GM19328 (cell line): ENCODE measurements at regions not wholly inside any gene's neighbourhood (a gene's known extent, or its start where the extent isn't known, plus 50 kb on each side); places are given as distances from the start of the nearest gene placed in this dataset.

Source experiments
- ATAC-seq: cut with Tn5 transposase; IDR thresholded peaks from one replicate; pipeline ENCODE4 v1.9.1; 2021; ENCODE audit warnings: mild to moderate bottlenecking, moderate library complexity; ENCODE audit not compliant: unreplicated experiment

GRCh38 chr6:12420626-12421025, 130.5 kb downstream of the EDN1 start:
- ATAC-seq, result no peak

- no peak for ATAC-seq
These were observed 131.4 kb downstream of the EDN1 start for GRCh38 chr6:12421596-12421995.

- ATAC-seq, result no peak
These were observed 132.7 kb downstream of the EDN1 start for GRCh38 chr6:12422848-12423247.

DNA sequence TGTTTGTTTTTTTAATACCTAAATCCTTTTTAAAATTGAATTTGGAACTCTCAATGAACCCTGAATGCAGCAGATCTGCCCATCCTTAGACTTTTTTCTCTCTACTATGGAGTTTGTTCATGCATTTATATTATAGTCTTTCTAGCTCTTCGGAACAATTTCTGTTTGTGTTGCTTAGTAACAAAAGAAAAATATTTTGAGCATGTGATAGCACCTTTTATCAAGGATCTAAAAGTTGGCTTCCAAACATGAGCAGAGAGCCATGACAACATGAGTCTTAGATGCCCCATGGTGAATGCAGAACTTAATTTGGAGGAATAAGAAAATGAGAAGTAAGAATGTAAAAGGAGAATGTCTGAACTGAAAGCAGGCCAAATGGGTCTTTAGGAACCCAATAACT, 133.7 kb downstream of the EDN1 start:
- no peak for ATAC-seq

DNA sequence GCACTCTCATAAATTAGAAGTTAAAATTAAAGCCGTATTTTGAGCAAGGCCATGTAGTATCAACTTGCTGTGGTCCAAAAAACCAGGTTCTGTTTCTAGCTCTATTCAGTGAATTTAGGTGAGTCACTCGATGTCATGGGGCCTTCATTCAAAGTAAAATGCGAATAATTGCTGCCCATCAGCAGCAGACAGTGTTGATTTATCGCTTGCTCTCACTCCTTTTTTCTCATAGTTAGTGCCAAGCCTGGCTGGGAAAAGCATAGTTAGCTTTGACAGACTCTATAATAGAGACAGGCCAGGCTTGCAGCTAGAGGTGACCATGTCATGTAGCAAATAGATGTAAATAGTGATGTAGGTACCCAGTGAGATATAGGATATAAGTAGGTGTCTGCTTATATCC, 136.0 kb downstream of the EDN1 start:
- ATAC-seq, result no peak

- no peak for ATAC-seq
These were observed 140.9 kb downstream of the EDN1 start for GRCh38 chr6:12431023-12431422.

DNA sequence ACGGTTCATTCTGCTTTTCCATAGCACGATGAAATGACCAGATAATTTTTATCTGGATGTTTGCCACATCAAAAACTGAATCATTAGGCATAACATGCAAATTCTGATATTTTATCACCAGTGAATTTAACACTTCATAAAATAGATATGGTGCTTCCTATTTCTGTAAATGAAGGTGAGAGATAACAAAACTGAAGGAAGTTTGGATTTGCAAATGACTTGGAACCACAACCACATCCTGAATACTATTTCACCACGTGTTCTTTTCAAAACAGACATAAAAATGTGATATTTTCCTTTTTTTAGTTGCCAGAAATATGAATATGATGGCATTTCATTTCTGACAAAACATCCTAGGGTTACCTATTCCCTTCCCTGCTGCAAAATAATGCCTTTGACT, 146.1 kb downstream of the EDN1 start:
- no peak for ATAC-seq

- no peak for ATAC-seq
These were observed 146.5 kb downstream of the EDN1 start for GRCh38 chr6:12436683-12437082.

DNA sequence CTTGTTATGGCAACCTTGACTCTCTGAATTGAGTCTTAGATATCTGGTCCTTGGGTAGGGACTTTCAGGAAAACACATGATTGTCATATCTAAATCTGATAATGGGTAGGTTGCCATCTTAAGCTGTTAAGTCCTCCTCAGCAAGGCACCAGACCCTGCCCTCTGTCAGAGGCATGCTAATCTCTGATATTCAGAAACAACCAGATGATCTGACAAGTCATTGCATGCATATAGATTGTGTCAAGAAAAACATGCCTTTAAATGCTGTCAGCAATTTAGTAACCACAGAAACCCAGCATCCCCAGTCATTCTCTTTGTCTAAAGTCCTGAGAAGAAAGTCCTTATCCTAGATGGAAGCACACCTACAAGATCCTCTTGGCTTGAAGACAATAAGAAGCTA, 149.1 kb downstream of the EDN1 start:
- ATAC-seq, result no peak

DNA sequence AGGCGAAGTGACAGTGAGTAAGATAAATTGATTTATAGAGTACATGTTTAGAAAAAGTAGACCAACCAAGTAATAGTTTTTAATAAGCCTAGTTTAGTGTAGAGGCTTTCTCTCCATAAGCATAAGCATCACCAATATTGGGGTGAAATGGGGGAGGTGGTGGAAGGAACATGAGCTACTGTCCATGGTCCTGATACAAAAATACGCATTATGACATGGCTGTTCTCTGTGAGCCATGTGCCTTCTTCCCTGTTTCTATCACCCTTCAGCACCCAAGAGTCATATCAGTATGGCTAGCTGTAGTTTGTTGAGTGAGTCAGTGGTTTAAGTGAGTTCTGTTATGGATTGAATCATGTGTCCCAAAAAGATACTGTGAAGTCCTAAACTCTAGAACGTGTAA, 150.8 kb downstream of the EDN1 start:
- ATAC-seq, result no peak

DNA sequence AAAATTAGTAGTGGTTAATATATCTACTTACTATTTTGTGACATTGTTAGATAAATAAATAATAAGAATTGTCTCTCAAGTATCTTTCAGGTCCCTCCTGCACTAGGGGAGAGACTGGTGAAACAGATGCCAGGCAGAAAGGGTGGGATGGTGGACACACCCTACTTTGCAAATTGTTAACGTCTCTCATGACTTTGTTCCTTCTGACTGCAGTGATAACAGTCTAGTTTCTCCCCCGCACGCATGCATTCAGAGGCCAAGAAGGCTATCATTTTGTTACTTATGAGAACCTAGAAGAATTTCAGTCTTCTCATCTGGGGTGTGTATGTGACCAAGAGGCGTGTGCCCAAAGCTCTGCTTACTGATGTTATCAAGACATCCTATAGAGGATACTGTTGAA, 152.3 kb downstream of the EDN1 start:
- no peak for ATAC-seq

DNA sequence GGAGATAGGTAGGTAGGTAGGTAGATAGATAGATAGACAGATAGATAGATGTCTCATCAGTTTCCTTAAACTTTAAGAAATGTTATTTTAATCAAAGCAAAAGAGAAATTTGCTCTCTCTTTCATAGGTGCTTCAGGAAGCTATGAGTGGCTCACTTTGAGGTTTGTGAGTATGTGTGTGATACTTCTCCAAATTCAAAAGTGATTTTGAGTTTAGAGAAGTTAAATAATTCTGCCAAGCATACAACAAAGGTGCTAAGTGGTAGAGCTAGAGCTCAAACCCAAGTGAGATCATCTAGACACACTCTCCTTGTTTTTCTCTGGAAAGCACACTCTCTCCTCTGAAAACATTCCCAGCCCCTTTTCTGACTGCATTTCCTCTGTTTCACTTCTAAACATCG, 156.2 kb downstream of the EDN1 start:
- ATAC-seq, result no peak

- ATAC-seq, result no peak
These were observed 159.3 kb downstream of the EDN1 start for GRCh38 chr6:12449447-12449846.

DNA sequence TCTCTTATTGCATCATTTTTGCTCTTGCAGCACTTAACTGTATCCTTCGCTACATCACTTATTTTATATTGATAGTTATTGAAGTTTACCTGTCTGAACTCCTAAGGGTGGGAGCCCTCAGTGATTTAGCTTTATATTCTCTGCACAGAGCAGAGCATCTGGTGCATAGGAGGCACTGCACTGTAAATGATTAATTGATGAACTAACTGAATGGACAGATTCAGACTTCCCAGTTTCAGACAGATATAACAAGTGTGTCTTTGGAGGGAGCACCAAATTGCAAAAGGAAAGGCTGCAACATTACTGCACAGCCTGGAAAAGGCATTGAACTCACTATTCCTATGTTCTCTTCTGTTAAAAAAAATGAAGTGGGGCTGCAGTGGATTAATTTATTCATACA, 160.3 kb downstream of the EDN1 start:
- ATAC-seq, result no peak

DNA sequence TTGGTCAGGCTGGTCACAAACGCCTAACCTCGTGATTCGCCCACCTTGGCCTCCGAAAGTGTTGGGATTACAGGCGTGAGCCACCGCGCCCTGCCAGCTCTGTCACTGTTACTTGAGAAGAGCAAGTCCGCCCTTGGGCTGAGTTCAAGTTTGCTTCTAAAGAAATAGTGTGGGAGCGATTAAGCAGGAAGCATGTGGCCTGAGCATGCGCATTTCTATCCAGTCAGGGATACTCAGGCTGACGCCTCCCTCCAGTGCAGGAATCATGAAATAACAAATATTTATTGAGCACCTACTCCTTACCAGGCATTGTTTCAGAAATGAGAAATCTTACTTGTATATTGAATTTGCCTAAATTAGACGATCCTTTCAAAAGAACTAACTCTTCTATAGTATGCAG, 166.2 kb downstream of the EDN1 start:
- ATAC-seq, result no peak

DNA sequence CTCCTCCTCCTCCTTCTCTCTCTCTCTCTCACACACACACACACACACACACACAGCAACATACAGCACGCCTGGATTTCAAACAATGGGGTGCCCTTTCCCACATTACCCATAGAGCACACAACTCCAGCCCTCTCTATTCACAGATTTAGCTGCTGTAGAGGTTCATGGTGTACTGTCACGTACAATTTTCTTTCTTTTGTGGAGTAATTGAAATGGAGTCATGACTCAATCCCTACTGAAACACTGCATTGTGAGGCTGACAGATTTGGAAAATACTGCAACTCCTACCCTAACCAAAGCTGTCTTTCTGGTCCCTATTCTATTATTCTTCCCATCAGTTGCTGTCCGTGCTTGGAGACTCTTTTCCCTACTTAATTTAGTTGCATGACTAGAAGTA, 166.9 kb downstream of the EDN1 start:
- no peak for ATAC-seq

DNA sequence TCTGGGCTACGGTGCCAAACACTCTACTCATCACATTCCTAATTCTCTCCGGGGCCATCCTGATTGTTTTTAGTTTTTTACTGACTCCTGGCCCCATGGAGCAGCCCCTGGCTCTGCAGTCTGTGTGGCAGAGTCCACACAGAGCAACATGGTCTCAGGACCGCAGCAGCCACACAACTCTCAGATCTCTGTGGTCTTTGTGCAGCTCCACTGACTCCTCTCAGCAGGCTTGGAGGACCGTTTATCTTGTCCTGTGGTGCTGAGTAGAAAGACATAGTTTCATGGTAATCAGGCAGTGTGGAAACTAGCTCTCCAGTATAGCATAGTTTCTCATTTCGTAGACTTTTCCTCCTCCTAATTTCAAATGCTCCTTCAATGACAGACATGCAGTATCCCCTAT, 168.4 kb downstream of the EDN1 start:
- no peak for ATAC-seq

GRCh38 chr6:12459945-12460661, 169.9 kb downstream of the EDN1 start:
- no peak for ATAC-seq

DNA sequence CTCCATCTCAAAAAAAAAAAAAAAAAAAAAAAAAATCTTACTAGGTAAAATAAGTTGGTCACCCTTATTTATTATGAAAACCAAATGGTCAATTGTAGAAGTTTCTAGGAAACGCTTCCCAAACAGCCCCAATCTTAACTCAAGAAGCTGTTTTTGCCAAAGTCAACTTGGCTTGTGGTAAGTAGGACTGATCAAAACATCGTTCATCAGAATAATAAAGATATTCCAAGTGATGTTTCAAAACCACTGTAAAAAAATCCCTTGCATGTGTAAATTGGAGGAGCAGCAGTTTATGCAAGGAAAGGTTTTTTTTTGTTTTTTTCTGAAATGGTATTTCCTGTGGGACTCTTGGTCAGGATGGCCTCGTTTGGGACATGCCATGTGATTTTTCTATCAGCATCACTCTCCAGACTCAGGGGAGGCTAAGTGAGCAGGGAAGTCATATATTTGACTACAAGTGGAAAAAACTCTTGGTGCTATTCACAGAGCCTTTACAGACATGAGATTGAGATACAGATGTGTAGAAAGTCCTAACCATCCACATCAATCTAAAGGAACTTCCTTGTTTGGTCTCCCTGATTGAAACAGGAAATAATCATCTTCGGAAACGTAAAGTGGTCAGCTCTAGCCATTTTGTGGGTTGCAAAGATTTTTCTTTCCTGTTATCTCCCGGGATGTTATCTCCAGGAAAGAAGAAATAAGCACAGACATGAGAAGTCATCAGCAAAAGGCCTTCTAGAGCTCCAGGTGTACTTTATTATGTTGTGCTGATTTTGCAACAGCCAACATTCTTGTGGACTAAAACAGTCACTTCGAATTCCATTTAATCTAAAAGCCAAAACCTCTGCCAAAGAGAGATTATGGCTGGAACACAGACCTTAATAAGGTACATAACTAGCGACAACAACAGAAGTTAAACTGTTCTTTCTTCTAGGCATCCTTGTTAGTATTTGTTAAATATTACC, 177.8 kb downstream of the EDN1 start:
- ATAC-seq, result no peak

GRCh38 chr6:12472601-12473038, 182.5 kb downstream of the EDN1 start:
- no peak for ATAC-seq

- no peak for ATAC-seq
These were observed 183.3 kb downstream of the EDN1 start for GRCh38 chr6:12473494-12473893.
